NOMO-1 treated with dmso at 0.1 percent for 144 hours (cell line): ENCODE measurements at regions not wholly inside any gene's neighbourhood (a gene's known extent, or its start where the extent isn't known, plus 50 kb on each side); places are given as distances from the start of the nearest gene placed in this dataset.
"Not testable (repeated sequence)": the region's sequence is repeated elsewhere in the genome, so short reads cannot be mapped to it uniquely, and the experiment has no call there.

Experiments used
- DNase-seq: peaks from one replicate; lab custom pipeline; 2025; ENCODE audit not compliant: unreplicated experiment; lab: John Stamatoyannopoulos, UW

- DNase-seq, result no peak
Observed at GRCh38 chr16:26569793-26570192, 496.9 kb upstream of the C16orf82 start.

- DNase-seq, result no peak
Observed at GRCh38 chr16:26578748-26579147, 488.0 kb upstream of the C16orf82 start.

- DNase-seq, result no peak
Observed at GRCh38 chr16:26583803-26584202, 482.9 kb upstream of the C16orf82 start.

GRCh38 chr16:26593700-26594099, 473.0 kb upstream of the C16orf82 start:
- DNase-seq, result no peak

- no peak for DNase-seq
Observed at GRCh38 chr16:26594666-26595065, 472.1 kb upstream of the C16orf82 start.

GRCh38 chr16:26595199-26595598, 471.5 kb upstream of the C16orf82 start:
- DNase-seq, result no peak

GRCh38 chr16:26596033-26596432, 470.7 kb upstream of the C16orf82 start:
- DNase-seq, result not testable (repeated sequence)

- DNase-seq, result no peak
Observed at GRCh38 chr16:26598061-26598460, 468.7 kb upstream of the C16orf82 start.

- DNase-seq, result no peak
Observed at GRCh38 chr16:26598998-26599784, 467.5 kb upstream of the C16orf82 start.

- no peak for DNase-seq
Observed at GRCh38 chr16:26599785-26600104, 467.0 kb upstream of the C16orf82 start.

- DNase-seq, result no peak
Observed at GRCh38 chr16:26601335-26601734, 465.4 kb upstream of the C16orf82 start.

- DNase-seq, result no peak
Observed at GRCh38 chr16:26605626-26606271, 461.0 kb upstream of the C16orf82 start.

- DNase-seq, result no peak
Observed at GRCh38 chr16:26606381-26607150, 460.2 kb upstream of the C16orf82 start.

GRCh38 chr16:26614237-26614841, 452.4 kb upstream of the C16orf82 start:
- DNase-seq, result no peak

- DNase-seq, result no peak
Observed at GRCh38 chr16:26623442-26623841, 443.3 kb upstream of the C16orf82 start.

- DNase-seq, result no peak
Observed at GRCh38 chr16:26627958-26628357, 438.8 kb upstream of the C16orf82 start.

GRCh38 chr16:26631365-26631764, 435.4 kb upstream of the C16orf82 start:
- DNase-seq, result not testable (repeated sequence)

GRCh38 chr16:26642047-26642664, 424.6 kb upstream of the C16orf82 start:
- DNase-seq, result no peak

- DNase-seq, result no peak
Observed at GRCh38 chr16:26643519-26643918, 423.2 kb upstream of the C16orf82 start.

GRCh38 chr16:26644912-26645543, 421.7 kb upstream of the C16orf82 start:
- no peak for DNase-seq

- no peak for DNase-seq
Observed at GRCh38 chr16:26645614-26646013, 421.1 kb upstream of the C16orf82 start.
